Psoas muscle (tissue), 7 donors: ENCODE measurements at regions not wholly inside any gene's neighbourhood (a gene's known extent, or its start where the extent isn't known, plus 50 kb on each side); places are given as distances from the start of the nearest gene placed in this dataset.

Source experiments
- ATAC-seq, 4 donors: fragments of 200-7000 bp; cut with Tn5 transposase; one replicate each; pipeline ENCODE4 v1.9.1; 2020; ENCODE audit warnings: moderate library complexity in 3 of 4, mild to moderate bottlenecking in 2 of 4
- DNase-seq, 2 donors: peaks; one replicate each; pipeline ENCODE4 v3.0.0-alpha.2; 2020
- H3K27ac ChIP-seq: fragments of 200-600 bp; one replicate; pipeline ENCODE4 v1.8.0; 2022
- H3K27me3 ChIP-seq, 3 donors: fragments of 200-600 bp in 1 of 3; one replicate each; pipeline versions ENCODE4 v1.6.1 to v1.8.0; 2013 to 2022; ENCODE audit warnings: low read length in 2 of 3, mild to moderate bottlenecking in 2 of 3, moderate library complexity in 1 of 3; ENCODE audit not compliant: insufficient read depth in 3 of 3
- H3K36me3 ChIP-seq, 2 donors: fragments of 200-600 bp in 1 of 2; one replicate each; pipeline versions ENCODE4 v1.6.1 to v1.8.0; 2013 to 2022; ENCODE audit warnings: low read depth in 1 of 2, mild to moderate bottlenecking in 1 of 2, moderate library complexity in 1 of 2; ENCODE audit not compliant: insufficient read depth in 1 of 2
- H3K4me1 ChIP-seq: fragments of 200-600 bp; one replicate; pipeline ENCODE4 v1.8.0; 2022
- H3K4me3 ChIP-seq: fragments of 200-600 bp; one replicate; pipeline ENCODE4 v1.8.0; 2022; ENCODE audit warnings: mild to moderate bottlenecking
- H3K9me3 ChIP-seq: fragments of 200-600 bp; one replicate; pipeline ENCODE4 v1.8.0; 2022
- WGBS, 3 donors: extraction: QIAGEN DNeasy Blood & Tissue Kit; methylation state at CpG; one replicate each; pipeline versions ENCODE4 v1.1.6 to v1.1.7; 2013; 5-methylcytosine and 5-hydroxymethylcytosine counted together
- intact Hi-C, 2 donors: fragments of 100-400 bp; cut with DNase I; formaldehyde crosslinking; loops; one replicate each; pipeline versions ENCODE4 v1.11.0 to v1.14.2; 2022
- TF ChIP-seq, protein P1 (sequence below): fragments of 200-600 bp; IDR thresholded peaks from one replicate; pipeline ENCODE4 v1.8.0; 2022; ENCODE audit warnings: antibody characterized with exemption
- donor health status: healthy with polysubstance abuse.
- donor health status: DM: no; HTN: no; CAD: no; lungs with moderate emphysema.
- donor health status: Bipolar disorder and iron deficiency.
- donor health status: healthy.
- donor health status: DM: yes; HTN: yes; CAD: no.
- donor health status: DM: no; HTN: no; CAD: no.
- donor health status: DM: yes; HTN: yes; CAD: no.

- no peaks in the 10 kb centered on the region for H3K36me3 ChIP-seq
- DNase-seq, result no peak
- no peaks in the 10 kb centered on the region for H3K9me3 ChIP-seq
- ATAC-seq, result no peak
- H3K4me1 ChIP-seq, result no peaks in the 10 kb centered on the region
- no peak overlapping the region for H3K4me3 ChIP-seq
- intact Hi-C loops, result no loop called here
- no peaks in the 10 kb centered on the region for H3K27me3 ChIP-seq
- WGBS, 3 donors, result 66 to 83% (median 81%) methylated on average over 1 of the region's 1 CpG
- TF ChIP-seq, protein P1, sequence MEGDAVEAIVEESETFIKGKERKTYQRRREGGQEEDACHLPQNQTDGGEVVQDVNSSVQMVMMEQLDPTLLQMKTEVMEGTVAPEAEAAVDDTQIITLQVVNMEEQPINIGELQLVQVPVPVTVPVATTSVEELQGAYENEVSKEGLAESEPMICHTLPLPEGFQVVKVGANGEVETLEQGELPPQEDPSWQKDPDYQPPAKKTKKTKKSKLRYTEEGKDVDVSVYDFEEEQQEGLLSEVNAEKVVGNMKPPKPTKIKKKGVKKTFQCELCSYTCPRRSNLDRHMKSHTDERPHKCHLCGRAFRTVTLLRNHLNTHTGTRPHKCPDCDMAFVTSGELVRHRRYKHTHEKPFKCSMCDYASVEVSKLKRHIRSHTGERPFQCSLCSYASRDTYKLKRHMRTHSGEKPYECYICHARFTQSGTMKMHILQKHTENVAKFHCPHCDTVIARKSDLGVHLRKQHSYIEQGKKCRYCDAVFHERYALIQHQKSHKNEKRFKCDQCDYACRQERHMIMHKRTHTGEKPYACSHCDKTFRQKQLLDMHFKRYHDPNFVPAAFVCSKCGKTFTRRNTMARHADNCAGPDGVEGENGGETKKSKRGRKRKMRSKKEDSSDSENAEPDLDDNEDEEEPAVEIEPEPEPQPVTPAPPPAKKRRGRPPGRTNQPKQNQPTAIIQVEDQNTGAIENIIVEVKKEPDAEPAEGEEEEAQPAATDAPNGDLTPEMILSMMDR, result no peak
- no peak overlapping the region for H3K27ac ChIP-seq
Measured at GRCh38 chr14:82492157-82492556, 958.5 kb upstream of the SEL1L start.

DNA sequence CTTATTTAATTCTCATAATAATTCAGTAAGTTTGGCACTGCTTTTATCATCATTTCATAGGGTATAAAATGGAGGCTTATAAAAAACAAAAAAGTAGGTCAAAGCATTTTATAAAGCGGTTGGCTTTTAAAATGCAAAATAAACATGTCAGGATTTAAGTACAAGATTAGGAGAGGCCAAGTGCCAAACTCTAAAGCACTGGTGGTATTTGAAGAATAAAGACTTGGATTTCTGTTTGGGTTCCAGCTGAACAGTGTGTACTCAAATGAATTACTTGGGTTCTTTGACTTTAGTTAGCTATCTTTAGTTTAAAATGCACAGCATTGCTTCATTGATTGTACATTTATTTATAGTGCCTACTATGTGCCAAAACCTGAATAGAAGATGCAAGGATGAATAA lies 966.6 kb upstream of the SEL1L start:
- Histone ChIP-seq H3K36me3 (no peaks in the 10 kb centered on the region), H3K27me3 (no peaks in the 10 kb centered on the region), H3K9me3 (no peaks in the 10 kb centered on the region), H3K27ac (no peak overlapping the region), H3K4me1 (no peaks in the 10 kb centered on the region), H3K4me3 (no peak overlapping the region)
- 64 to 94% (median 81%) methylated on average over 1 of the region's 1 CpG for WGBS, 3 donors
- intact Hi-C loops, result no loop called here
- DNase-seq (no peak), ATAC-seq (no peak)
- TF ChIP-seq, protein P1, result no peak

GRCh38 chr14:82501554-82501953 lies 967.9 kb upstream of the SEL1L start:
- ATAC-seq, result no peak
- 56 to 67% (median 57%) methylated on average over 2 of the region's 2 CpGs for WGBS, 3 donors
- Histone ChIP-seq H3K36me3 (no peaks in the 10 kb centered on the region), H3K27me3 (no peaks in the 10 kb centered on the region), H3K27ac (no peak overlapping the region), H3K9me3 (no peaks in the 10 kb centered on the region), H3K4me3 (no peak overlapping the region), H3K4me1 (no peaks in the 10 kb centered on the region)
- TF ChIP-seq, protein P1, result no peak
- intact Hi-C loops, result no loop called here
- no peak for DNase-seq

GRCh38 chr14:82502043-82502442 lies 968.4 kb upstream of the SEL1L start:
- DNase-seq, result no peak
- no peak overlapping the region for H3K4me3 ChIP-seq
- no peak overlapping the region for H3K27ac ChIP-seq
- TF ChIP-seq, protein P1, result no peak
- H3K36me3 ChIP-seq, result no peaks in the 10 kb centered on the region
- intact Hi-C loops, result no loop called here
- H3K27me3 ChIP-seq, result no peaks in the 10 kb centered on the region
- WGBS, 3 donors, result 80 to 83% (median 81%) methylated on average over 4 of the region's 4 CpGs
- no peaks in the 10 kb centered on the region for H3K9me3 ChIP-seq
- ATAC-seq, result no peak
- H3K4me1 ChIP-seq, result no peaks in the 10 kb centered on the region

GRCh38 chr14:82504894-82505293 lies 971.2 kb upstream of the SEL1L start:
- DNase-seq (no peak), ATAC-seq (no peak)
- TF ChIP-seq, protein P1, result no peak
- H3K4me1 ChIP-seq, result no peaks in the 10 kb centered on the region
- H3K27ac ChIP-seq, result no peak overlapping the region
- intact Hi-C loops, result no loop called here
- H3K9me3 ChIP-seq, result no peaks in the 10 kb centered on the region
- H3K27me3 ChIP-seq, result no peaks in the 10 kb centered on the region
- no peaks in the 10 kb centered on the region for H3K36me3 ChIP-seq
- no peak overlapping the region for H3K4me3 ChIP-seq
